Esophagus (tissue), 2 donors: ENCODE measurements at regions not wholly inside any gene's neighbourhood (a gene's known extent, or its start where the extent isn't known, plus 50 kb on each side); places are given as distances from the start of the nearest gene placed in this dataset.

Experiments used
- H3K27ac ChIP-seq, 2 donors: one replicate each; pipeline ENCODE4 v1.5.1; 2013; ENCODE audit warnings: low read depth in 2 of 2, mild to moderate bottlenecking in 2 of 2, inconsistent platforms in 1 of 2, low read length in 1 of 2, moderate library complexity in 1 of 2
- H3K27me3 ChIP-seq, 2 donors: one replicate each; pipeline ENCODE4 v1.6.1; 2013; ENCODE audit warnings: low read length in 2 of 2, control low read depth in 1 of 2, mild to moderate bottlenecking in 1 of 2; ENCODE audit not compliant: insufficient read depth in 2 of 2, control insufficient read depth in 1 of 2
- H3K36me3 ChIP-seq, 2 donors: one replicate each; pipeline ENCODE4 v1.6.1; 2013; ENCODE audit warnings: low read length in 1 of 2; ENCODE audit not compliant: control insufficient read depth in 2 of 2, insufficient read depth in 2 of 2
- H3K4me1 ChIP-seq, 2 donors: one replicate each; pipeline ENCODE4 v1.6.1; 2013; ENCODE audit warnings: low read length in 1 of 2; ENCODE audit not compliant: control insufficient read depth in 2 of 2, insufficient read depth in 2 of 2
- H3K4me3 ChIP-seq, 2 donors: one replicate each; pipeline ENCODE4 v1.5.1; 2013; ENCODE audit warnings: low read length in 2 of 2, mild to moderate bottlenecking in 2 of 2, low read depth in 1 of 2, moderate library complexity in 1 of 2
- H3K9me3 ChIP-seq, 2 donors: one replicate each; pipeline ENCODE4 v1.6.1; 2013; ENCODE audit warnings: mild to moderate bottlenecking in 2 of 2, low read depth in 1 of 2, low read length in 1 of 2, moderate library complexity in 1 of 2; ENCODE audit not compliant: control insufficient read depth in 2 of 2, insufficient read depth in 1 of 2
- WGBS, 2 donors: extraction: QIAGEN DNeasy Blood & Tissue Kit; methylation state at CpG; one replicate each; pipeline ENCODE4 v1.1.7; 2013; 5-methylcytosine and 5-hydroxymethylcytosine counted together
- donor health status: healthy with polysubstance abuse.
- donor health status: Bipolar disorder and iron deficiency.

DNA sequence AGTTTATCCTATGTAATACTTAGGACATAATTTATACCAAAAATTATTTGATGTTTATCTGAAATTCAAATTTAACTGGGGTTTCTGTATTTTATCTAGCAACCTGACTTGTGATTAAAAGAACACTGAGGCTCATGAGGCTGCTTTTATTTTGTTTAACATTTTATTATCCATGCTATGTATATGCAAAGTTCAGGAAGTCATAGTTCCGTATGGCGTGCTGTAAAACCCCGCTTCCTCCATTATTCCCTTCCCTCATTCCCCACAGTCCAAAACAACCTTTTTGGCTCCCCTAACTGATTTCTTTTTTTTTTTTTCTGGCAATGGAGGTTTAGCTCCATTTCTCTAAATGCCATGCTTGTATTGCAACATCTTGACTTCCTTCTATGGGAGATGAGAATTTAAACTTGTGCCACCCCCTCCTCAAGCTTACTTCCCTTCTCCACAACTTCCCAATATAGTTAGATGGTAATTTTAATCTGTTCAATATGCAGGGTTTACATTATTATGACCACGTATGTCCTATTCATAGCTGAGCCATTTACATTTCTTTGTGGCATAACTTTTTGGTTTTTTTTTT is 138.0 kb upstream of the DNAH14 start:
- no peak overlapping the region for H3K27ac ChIP-seq
- no peaks in the 10 kb centered on the region for H3K36me3 ChIP-seq
- H3K27me3 ChIP-seq: no peaks in the 10 kb centered on the region
- H3K4me3 ChIP-seq: no peak overlapping the region
- H3K9me3 ChIP-seq: no peaks in the 10 kb centered on the region
- no peaks in the 10 kb centered on the region for H3K4me1 ChIP-seq
- 83 to 90% methylated on average over 4 of the region's 4 CpGs for WGBS, 2 donors

DNA sequence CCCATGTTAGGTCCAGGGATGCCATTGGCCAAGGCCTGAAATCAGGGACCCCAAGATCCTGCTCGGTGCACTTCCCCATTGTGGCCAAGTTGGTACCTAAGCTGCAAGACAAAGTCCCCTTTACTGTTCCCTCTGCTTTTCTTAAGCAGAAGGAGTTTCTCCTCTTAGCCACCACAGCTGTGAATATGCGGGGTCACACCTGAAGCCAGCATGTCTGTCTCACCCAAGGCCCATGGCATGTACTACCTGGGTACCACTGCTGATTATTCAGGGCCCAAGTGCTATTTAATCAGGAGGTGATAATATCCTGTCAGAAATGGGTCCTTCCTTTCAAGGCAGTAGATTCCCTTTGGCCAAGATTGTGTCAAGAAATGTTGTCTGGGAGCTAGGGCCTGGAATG is 133.9 kb upstream of the DNAH14 start:
- H3K27ac ChIP-seq: no peak overlapping the region
- no peaks in the 10 kb centered on the region for H3K36me3 ChIP-seq
- H3K4me3 ChIP-seq: no peak overlapping the region
- no peaks in the 10 kb centered on the region for H3K4me1 ChIP-seq
- no peaks in the 10 kb centered on the region for H3K9me3 ChIP-seq
- 50 to 66% methylated on average over 2 of the region's 2 CpGs for WGBS, 2 donors
- H3K27me3 ChIP-seq: no peaks in the 10 kb centered on the region

DNA sequence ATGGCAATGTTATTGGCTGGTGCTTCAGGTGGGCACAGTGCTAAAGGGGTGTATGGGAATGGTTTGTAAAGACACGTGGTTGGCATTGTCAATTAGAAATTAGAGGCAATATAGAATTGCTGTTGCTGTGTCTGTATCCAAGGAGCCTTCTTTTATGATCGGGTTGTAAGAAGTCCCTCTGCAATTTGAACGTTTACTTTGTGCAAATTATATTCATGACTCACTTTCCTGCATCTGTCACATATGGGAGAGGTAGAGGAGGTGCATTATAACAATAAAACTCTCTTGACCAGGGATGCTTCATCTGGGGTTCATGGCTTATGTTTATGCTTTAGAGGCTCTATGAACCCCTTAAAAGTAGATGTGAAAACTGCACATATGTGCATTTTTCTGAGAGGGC is 130.4 kb upstream of the DNAH14 start:
- Histone ChIP-seq H3K4me1 (no peaks in the 10 kb centered on the region), H3K27me3 (no peaks in the 10 kb centered on the region), H3K27ac (no peak overlapping the region), H3K36me3 (no peaks in the 10 kb centered on the region), H3K9me3 (no peaks in the 10 kb centered on the region), H3K4me3 (no peak overlapping the region)
- 48 to 52% methylated on average over 3 of the region's 3 CpGs for WGBS, 2 donors

DNA sequence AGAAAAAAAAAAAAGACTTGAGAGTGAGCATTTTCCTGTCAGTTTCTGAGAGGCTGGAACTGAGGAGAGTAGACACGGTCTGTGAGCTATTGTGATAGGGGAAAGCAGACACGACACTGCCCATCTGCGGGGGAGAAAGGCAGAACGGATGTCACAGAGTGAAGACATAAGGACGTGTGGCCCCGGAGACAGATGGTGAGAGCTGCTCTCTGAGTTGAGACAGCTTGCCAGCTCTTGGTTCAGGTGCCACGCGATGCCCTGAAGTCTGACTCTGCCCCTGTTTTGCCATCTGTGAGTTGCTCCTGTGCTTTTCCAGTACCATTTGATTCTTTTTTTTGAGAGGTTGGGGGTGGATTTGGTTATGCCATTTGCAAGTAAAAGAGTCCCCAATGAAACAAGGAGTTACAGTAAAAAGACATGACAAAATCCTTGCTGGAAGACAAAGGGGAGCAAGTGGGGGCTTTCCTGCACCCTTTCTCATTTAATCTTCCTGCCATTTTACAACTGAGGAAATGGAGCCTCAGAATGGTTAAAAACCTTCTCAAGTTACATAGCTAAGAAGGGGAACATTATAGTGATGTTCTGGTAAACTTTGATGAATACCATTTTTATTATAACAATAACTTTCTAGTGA is 128.9 kb upstream of the DNAH14 start:
- Histone ChIP-seq H3K4me1 (no peaks in the 10 kb centered on the region), H3K27me3 (no peaks in the 10 kb centered on the region), H3K9me3 (no peaks in the 10 kb centered on the region), H3K4me3 (no peak overlapping the region), H3K36me3 (no peaks in the 10 kb centered on the region), H3K27ac (no peak overlapping the region)
- 62 to 68% methylated on average over 8 of the region's 8 CpGs for WGBS, 2 donors

DNA sequence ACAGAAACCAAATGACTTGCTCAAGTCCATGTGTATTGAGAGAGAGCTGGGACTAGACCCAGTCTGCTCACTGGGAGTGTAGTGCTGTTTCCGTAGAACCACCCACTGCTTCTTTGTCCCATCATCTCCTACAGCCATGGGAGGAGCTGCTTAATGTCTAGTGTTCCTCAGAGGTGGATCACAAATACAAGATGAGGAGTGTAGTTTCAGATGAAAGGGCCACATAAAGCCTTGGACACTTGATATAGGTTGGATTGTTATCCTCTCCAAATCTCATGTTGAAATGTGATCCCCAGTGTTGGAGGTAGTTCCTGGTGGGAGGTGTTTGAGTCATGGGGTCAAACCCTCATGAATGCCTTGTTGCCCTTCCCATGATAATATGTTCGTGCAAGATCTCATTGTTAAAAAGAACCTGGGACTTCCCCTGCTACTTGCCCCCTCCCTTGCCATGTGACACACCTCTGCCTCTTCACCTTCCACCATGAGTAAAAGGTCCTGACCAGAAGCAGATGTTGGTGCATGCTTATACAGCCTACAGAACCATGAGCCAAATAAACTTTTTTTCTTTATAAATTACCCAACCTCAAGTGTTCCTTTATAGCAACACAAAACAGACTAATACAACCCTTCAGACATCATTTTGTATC is 127.5 kb upstream of the DNAH14 start:
- no peak overlapping the region for H3K4me3 ChIP-seq
- no peak overlapping the region for H3K27ac ChIP-seq
- no peaks in the 10 kb centered on the region for H3K9me3 ChIP-seq
- H3K27me3 ChIP-seq: no peaks in the 10 kb centered on the region
- WGBS, 2 donors: 57 to 63% methylated on average over 2 of the region's 2 CpGs
- no peaks in the 10 kb centered on the region for H3K36me3 ChIP-seq
- no peaks in the 10 kb centered on the region for H3K4me1 ChIP-seq

DNA sequence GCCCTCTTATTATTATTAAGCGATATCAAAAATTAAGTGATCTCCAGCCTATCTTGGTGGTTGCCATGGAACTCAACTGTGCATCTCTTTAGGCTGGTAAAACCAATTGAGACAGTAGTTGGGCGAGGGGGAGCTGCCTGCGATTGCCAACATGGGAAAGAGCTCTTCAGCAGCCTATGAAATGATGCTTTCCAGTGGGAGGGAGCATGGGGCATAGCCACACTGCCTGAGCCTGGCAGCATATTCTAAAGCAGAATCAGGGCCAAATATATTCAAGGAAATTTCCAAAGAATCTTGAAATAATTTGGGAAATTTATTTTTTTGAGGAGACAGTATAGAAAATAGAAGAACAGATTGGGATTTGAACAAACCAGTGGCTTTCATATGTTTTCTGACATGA is 126.9 kb upstream of the DNAH14 start:
- Histone ChIP-seq H3K27ac (no peak overlapping the region), H3K9me3 (no peaks in the 10 kb centered on the region), H3K4me1 (no peaks in the 10 kb centered on the region), H3K4me3 (no peak overlapping the region), H3K27me3 (no peaks in the 10 kb centered on the region), H3K36me3 (no peaks in the 10 kb centered on the region)
- WGBS, 2 donors: 88 to 89% methylated on average over 3 of the region's 3 CpGs

DNA sequence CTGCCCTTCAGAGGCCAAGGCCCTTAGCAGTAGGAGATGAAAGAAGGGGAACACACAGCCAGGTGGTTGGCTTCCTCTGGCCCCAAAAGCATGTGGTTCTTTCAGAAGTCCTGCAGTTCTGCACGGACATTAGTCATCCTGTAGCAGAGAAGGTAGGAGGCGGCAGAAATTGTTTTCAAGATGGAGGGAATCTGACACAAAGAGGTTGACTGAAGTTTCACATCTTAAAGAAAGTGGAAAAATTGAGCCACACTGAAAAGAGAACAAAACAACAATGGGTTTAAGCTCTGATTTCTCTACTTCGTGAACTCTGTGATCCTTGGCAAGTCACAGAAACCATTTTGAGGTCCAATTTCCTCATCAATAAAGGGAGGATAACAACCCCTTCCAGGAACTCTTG is 125.3 kb upstream of the DNAH14 start:
- H3K9me3 ChIP-seq: no peaks in the 10 kb centered on the region
- WGBS, 2 donors: 72 to 73% methylated on average over 3 of the region's 3 CpGs
- H3K27ac ChIP-seq: no peak overlapping the region
- no peaks in the 10 kb centered on the region for H3K4me1 ChIP-seq
- no peaks in the 10 kb centered on the region for H3K27me3 ChIP-seq
- H3K36me3 ChIP-seq: no peaks in the 10 kb centered on the region
- no peak overlapping the region for H3K4me3 ChIP-seq

DNA sequence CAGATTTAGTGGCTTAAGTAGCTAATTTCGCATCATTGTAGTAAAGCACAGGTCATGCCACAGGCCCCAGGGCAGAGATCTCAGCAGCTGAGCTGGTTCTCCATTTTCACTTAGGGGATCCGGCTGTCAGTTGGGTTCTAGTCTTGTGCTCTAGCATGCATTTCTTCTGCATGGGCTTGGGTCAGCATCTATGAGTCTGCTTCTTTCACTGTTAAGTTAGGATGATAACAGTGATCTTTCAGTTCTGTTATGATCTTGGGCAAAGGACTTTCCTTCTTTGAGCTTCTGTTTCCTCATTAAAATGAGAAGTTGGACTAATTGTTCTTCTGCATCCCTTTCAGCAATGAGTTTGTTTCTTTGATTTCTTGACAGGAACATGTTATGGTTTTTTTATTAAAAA is 123.6 kb upstream of the DNAH14 start:
- WGBS, 2 donors: 86 to 93% methylated on average over 2 of the region's 2 CpGs
- no peaks in the 10 kb centered on the region for H3K9me3 ChIP-seq
- no peaks in the 10 kb centered on the region for H3K36me3 ChIP-seq
- no peaks in the 10 kb centered on the region for H3K4me1 ChIP-seq
- H3K27me3 ChIP-seq: no peaks in the 10 kb centered on the region
- no peak overlapping the region for H3K4me3 ChIP-seq
- H3K27ac ChIP-seq: no peak overlapping the region

DNA sequence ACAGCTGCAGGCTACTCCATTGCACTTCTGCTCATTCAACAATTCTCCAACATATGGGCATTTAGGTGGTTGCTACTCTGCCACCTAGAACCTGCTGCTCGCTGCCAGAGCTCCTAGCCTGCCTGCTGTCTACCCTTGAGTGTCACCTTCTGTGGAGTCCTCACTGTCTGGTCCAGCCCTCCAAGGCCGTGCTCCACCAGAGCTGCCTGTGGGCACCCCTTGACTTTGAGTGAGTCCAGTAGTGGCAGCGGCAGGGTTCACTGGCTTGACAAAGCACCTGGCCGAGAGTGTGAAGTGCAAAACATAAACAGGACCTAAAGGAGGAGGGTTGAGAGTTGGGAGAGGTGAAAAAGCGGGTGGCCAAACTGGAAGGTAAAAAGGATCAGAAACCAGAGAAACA is 120.3 kb upstream of the DNAH14 start:
- Histone ChIP-seq H3K36me3 (no peaks in the 10 kb centered on the region), H3K4me1 (no peaks in the 10 kb centered on the region), H3K27ac (no peak overlapping the region), H3K27me3 (no peaks in the 10 kb centered on the region), H3K4me3 (no peak overlapping the region), H3K9me3 (no peaks in the 10 kb centered on the region)
- 90 to 91% methylated on average over 5 of the region's 5 CpGs for WGBS, 2 donors

DNA sequence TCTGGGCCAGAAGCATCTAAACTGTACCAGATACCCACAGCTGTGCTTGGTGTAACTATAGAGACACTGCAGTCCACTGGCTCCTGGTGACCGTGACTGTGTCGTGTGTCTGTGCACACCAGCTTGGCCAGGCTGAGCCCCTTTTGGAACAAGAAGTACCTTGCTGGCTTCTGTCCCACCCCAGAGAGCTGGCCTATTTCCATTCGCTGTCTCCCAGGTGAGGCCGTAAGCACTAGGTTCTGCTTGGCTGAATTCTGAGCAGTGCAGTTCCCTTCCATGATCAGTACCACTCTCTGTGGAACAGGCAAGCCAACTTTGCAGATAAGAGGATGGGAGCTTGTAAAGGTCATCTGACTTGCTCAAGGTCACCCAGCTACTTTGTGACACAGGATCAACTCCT is 119.9 kb upstream of the DNAH14 start:
- Histone ChIP-seq H3K36me3 (no peaks in the 10 kb centered on the region), H3K27me3 (no peaks in the 10 kb centered on the region), H3K27ac (no peak overlapping the region), H3K4me1 (no peaks in the 10 kb centered on the region), H3K4me3 (no peak overlapping the region), H3K9me3 (no peaks in the 10 kb centered on the region)
- WGBS, 2 donors: 86 to 87% methylated on average over 4 of the region's 4 CpGs
